ENCODE measurements at regions not wholly inside any gene's neighbourhood (a gene's known extent, or its start where the extent isn't known, plus 50 kb on each side); places are given as distances from the start of the nearest gene placed in this dataset.
"Not testable (repeated sequence)": the region's sequence is repeated elsewhere in the genome, so short reads cannot be mapped to it uniquely, and the experiment has no call there.

GRCh38 chr1:149364188-149364981 is 110.5 kb upstream of the NBPF19 start:
- not testable (repeated sequence) for DNase-seq

- not testable (repeated sequence) for DNase-seq
Measured at GRCh38 chr1:149366402-149366801, 108.4 kb upstream of the NBPF19 start.

DNA sequence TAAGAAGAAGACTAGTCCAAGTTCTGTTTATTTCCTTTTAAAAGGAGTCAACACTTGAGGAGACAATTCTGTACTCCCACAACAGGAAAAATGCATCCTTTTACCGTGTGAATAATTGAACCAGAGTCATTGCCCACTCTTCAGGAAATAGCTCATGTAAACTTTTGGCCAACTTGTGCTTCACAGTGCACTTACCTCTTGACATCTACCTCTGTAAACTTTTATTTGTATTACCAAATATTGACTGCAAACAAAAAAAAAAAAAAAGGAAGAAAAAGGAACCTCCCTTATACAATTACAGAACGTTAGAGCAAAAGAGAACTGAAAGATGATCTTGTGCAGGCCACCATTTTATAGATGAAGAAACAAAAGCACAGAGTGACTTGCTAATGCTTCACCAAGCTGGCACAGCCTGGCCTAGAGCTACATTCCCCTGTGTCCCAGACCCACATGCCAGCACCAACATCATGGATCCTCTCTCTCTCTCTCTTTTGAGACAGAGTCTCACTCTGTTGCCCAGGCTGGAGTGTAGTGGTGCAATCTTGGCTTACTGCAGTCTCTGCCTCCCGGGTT is 107.3 kb upstream of the NBPF19 start:
- not testable (repeated sequence) for DNase-seq

GRCh38 chr1:149368337-149368736 is 106.5 kb upstream of the NBPF19 start:
- not testable (repeated sequence) for DNase-seq

DNA sequence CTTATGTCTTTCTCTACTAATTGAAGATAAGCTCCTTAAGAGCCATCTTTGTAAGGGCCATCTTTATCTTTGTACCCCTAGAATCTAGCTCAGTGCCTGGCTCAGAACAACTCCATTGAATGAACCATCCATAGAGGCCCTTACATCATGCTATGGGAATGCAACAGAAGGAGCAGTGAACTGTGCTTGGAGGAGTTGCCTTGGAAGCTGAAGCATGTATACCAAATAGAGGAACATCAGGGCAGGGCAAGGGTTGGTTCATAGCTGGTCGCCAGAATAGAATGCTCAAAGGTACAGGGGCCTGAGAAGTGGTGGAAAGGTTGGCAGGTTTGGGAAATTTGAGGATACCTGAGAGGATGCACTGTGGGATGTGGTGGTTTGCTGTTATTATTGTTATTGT is 105.8 kb upstream of the NBPF19 start:
- DNase-seq, result not testable (repeated sequence)

GRCh38 chr1:149371955-149372354 is 102.9 kb upstream of the NBPF19 start:
- DNase-seq, result not testable (repeated sequence)

GRCh38 chr1:149378462-149378861 is 96.4 kb upstream of the NBPF19 start:
- DNase-seq, result not testable (repeated sequence)

DNA sequence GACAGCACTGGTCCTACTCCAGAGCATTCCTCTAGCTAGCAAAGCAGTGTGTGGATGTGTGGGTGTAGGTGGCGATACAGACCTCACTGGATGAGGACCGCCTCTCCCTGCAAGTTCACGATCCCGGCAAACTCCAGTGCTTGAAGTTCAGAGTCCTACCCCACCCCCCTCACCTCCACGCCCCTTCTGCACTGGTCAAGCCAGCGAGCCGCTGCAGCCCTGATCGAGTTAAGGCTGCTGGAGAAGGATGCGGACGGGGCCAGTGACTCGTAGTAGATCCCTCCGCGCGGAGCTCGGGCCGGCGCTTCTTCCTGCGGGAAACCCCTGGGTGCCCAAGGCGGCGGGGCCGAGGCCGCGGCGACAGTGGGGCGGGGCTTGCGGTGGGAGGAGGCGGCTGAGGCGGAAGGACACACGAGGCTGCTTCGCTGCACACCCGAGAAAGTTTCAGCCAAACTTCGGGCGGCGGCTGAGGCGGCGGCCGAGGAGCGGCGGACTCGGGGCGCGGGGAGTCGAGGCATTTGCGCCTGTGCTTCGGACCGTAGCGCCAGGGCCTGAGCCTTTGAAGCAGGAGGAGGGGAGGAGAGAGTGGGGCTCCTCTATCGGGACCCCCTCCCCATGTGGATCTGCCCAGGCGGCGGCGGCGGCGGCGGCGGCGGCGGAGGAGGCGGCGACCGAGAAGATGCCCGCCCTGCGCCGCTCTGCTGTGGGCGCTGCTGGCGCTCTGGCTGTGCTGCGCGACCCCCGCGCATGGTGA is 84.5 kb upstream of the NBPF19 start:
- DNase-seq, result peak; percentile 58 to 59

- DNase-seq, result not testable (repeated sequence)
Measured at GRCh38 chr1:149390931-149391330, 83.9 kb upstream of the NBPF19 start.

GRCh38 chr1:149395802-149396201 is 79.0 kb upstream of the NBPF19 start:
- DNase-seq, result peak; percentile 24 to 37

- not testable (repeated sequence) for DNase-seq
Measured at GRCh38 chr1:149398527-149398926, 76.3 kb upstream of the NBPF19 start.

DNA sequence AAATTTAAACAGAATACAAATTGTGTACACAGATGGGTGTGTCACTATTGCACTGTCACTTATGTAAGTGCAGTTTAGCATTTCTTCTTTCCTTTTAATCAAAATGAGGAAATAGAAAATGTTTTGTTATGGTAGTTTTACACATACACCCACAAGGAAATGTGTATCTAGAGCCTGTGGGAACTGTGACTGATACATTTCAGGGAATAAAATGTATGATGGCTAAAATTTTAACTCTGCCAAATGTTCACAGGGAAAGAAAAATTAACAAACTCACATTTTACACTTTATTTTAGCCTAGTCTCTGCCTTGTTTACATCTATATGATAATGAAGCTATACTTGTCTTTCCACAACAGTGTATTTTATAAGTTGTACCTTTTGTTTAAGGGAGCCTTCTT is 66.4 kb upstream of the NBPF19 start:
- DNase-seq, result not testable (repeated sequence)

DNA sequence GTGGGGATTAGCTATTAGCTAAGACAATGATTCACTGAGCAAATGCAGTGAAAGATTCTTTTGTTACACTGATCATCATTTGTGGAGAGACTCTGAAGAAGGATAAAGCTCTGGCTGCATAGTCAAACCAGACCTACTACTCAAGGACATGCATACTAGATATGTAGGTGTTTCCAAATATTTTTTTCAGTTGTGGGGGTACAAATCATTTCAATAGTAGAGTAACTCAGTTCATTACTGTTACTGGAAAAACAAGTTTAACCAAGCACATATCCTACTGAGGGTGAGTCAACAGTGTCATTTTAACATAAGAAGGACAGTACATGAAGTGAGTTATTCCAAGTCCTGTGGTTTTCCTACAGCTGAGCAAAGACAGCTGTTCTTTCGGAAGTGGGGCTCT is 59.5 kb upstream of the NBPF19 start:
- DNase-seq, result not testable (repeated sequence)

- not testable (repeated sequence) for DNase-seq
Measured at GRCh38 chr1:149418782-149419181, 56.1 kb upstream of the NBPF19 start.

- not testable (repeated sequence) for DNase-seq
Measured at GRCh38 chr1:149423122-149423521, 51.7 kb upstream of the NBPF19 start.
